Activated naive CD8-positive, alpha-beta T cell treated with anti-CD3 and anti-CD28 coated beads, Interleukin-2, amount 10 ng/mL, durations not matched to agents 7 days and 5 days (primary cell): ENCODE measurements at regions not wholly inside any gene's neighbourhood (a gene's known extent, or its start where the extent isn't known, plus 50 kb on each side); places are given as distances from the start of the nearest gene placed in this dataset.
"Not testable (repeated sequence)": the region's sequence is repeated elsewhere in the genome, so short reads cannot be mapped to it uniquely, and the experiment has no call there.

Source experiments
- ATAC-seq: fragments of 150-1000 bp; cut with Tn5 transposase; one replicate; pipeline ENCODE4 v1.10.0; 2021; ENCODE audit warnings: low read depth, moderate library complexity
- POLR2A ChIA-PET: fragments of 350-600 bp; sonication (Branson Sonifier 250); formaldehyde crosslinking; loops from one replicate; lab custom pipeline; 2021; ENCODE audit warnings: antibody characterized with exemption; lab: Charles Lee
- DNase-seq: peaks from one replicate; pipeline ENCODE4 v3.0.0; 2021
- H3K27ac Mint-ChIP-seq: one replicate; pipeline ENCODE4 v1.8.0; 2022; ENCODE audit warnings: mild to moderate bottlenecking, mixed read lengths
- H3K27me3 Mint-ChIP-seq: one replicate; pipeline ENCODE4 v1.8.0; 2022; ENCODE audit warnings: mild to moderate bottlenecking, moderate library complexity, mixed read lengths
- H3K36me3 Mint-ChIP-seq: one replicate; pipeline ENCODE4 v1.8.0; 2021; ENCODE audit warnings: mild to moderate bottlenecking, mixed read lengths
- H3K4me1 Mint-ChIP-seq: one replicate; pipeline ENCODE4 v1.8.0; 2021; ENCODE audit warnings: mixed read lengths
- H3K4me3 Mint-ChIP-seq: one replicate; pipeline ENCODE4 v1.8.0; 2022; ENCODE audit warnings: mild to moderate bottlenecking, moderate library complexity, mixed read lengths
- H3K9me3 Mint-ChIP-seq: one replicate; pipeline ENCODE4 v1.8.0; 2021; ENCODE audit warnings: mixed read lengths

GRCh38 chr3:102348904-102349303, 85.9 kb upstream of the ZPLD1 start:
- ATAC-seq, result no peak
- Mint-ChIP-seq H3K9me3 (no peaks in the 10 kb centered on the region), H3K27me3 (peaks cover 6% of the 10 kb centered on the region), H3K36me3 (no peaks in the 10 kb centered on the region), H3K4me1 (no peaks in the 10 kb centered on the region), H3K4me3 (no peak overlapping the region), H3K27ac (no peak overlapping the region)
- no peak for DNase-seq
- POLR2A ChIA-PET, result no interaction called here

GRCh38 chr3:102353148-102353547, 81.7 kb upstream of the ZPLD1 start:
- no peaks in the 10 kb centered on the region for H3K36me3 Mint-ChIP-seq
- H3K4me3 Mint-ChIP-seq, result no peak overlapping the region
- no peaks in the 10 kb centered on the region for H3K9me3 Mint-ChIP-seq
- no peak for DNase-seq
- no peaks in the 10 kb centered on the region for H3K27me3 Mint-ChIP-seq
- no peaks in the 10 kb centered on the region for H3K4me1 Mint-ChIP-seq
- POLR2A ChIA-PET, result no interaction called here
- no peak overlapping the region for H3K27ac Mint-ChIP-seq
- ATAC-seq, result no peak

- H3K36me3 Mint-ChIP-seq, result no peaks in the 10 kb centered on the region
- no peaks in the 10 kb centered on the region for H3K4me1 Mint-ChIP-seq
Measured at GRCh38 chr3:102353805-102354204, 81.0 kb upstream of the ZPLD1 start.

GRCh38 chr3:102354818-102355515, 79.8 kb upstream of the ZPLD1 start:
- DNase-seq (no peak), ATAC-seq (no peak)
- H3K4me3 Mint-ChIP-seq, result no peak overlapping the region
- H3K4me1 Mint-ChIP-seq, result no peaks in the 10 kb centered on the region
- no peaks in the 10 kb centered on the region for H3K9me3 Mint-ChIP-seq
- POLR2A ChIA-PET, result no interaction called here
- peaks cover 6% of the 10 kb centered on the region for H3K27me3 Mint-ChIP-seq
- H3K27ac Mint-ChIP-seq, result no peak overlapping the region
- no peaks in the 10 kb centered on the region for H3K36me3 Mint-ChIP-seq

More at GRCh38 chr3:102353805-102354204, 81.0 kb upstream of the ZPLD1 start:
- Mint-ChIP-seq H3K9me3 (no peaks in the 10 kb centered on the region), H3K4me3 (no peak overlapping the region), H3K27me3 (peaks cover 1% of the 10 kb centered on the region), H3K27ac (no peak overlapping the region)
- ATAC-seq (no peak), DNase-seq (no peak)
- POLR2A ChIA-PET, result no interaction called here

- H3K36me3 Mint-ChIP-seq, result no peaks in the 10 kb centered on the region
- H3K27me3 Mint-ChIP-seq, result peaks cover 6% of the 10 kb centered on the region
- H3K9me3 Mint-ChIP-seq, result no peaks in the 10 kb centered on the region
- POLR2A ChIA-PET, result no interaction called here
- DNase-seq (no peak), ATAC-seq (no peak)
- no peaks in the 10 kb centered on the region for H3K4me1 Mint-ChIP-seq
- no peak overlapping the region for H3K4me3 Mint-ChIP-seq
- no peak overlapping the region for H3K27ac Mint-ChIP-seq
Measured at GRCh38 chr3:102356506-102356905, 78.3 kb upstream of the ZPLD1 start.

- H3K27me3 Mint-ChIP-seq, H3K27ac Mint-ChIP-seq, DNase-seq, H3K9me3 Mint-ChIP-seq, H3K4me1 Mint-ChIP-seq, H3K4me3 Mint-ChIP-seq, H3K36me3 Mint-ChIP-seq, ATAC-seq, POLR2A ChIA-PET: not testable (repeated sequence)
Measured at GRCh38 chr3:102357313-102357712, 77.5 kb upstream of the ZPLD1 start.

GRCh38 chr3:102360183-102360860, 74.5 kb upstream of the ZPLD1 start:
- Mint-ChIP-seq H3K4me3 (no peak overlapping the region), H3K9me3 (peaks cover 4% of the 10 kb centered on the region), H3K27me3 (peaks cover 6% of the 10 kb centered on the region), H3K4me1 (no peaks in the 10 kb centered on the region), H3K36me3 (no peaks in the 10 kb centered on the region), H3K27ac (no peak overlapping the region)
- POLR2A ChIA-PET, result no interaction called here
- ATAC-seq, result no peak
- no peak for DNase-seq

GRCh38 chr3:102361101-102361500, 73.7 kb upstream of the ZPLD1 start:
- no peak overlapping the region for H3K27ac Mint-ChIP-seq
- DNase-seq, result no peak
- H3K9me3 Mint-ChIP-seq, result peaks cover 4% of the 10 kb centered on the region
- H3K27me3 Mint-ChIP-seq, result peaks cover 6% of the 10 kb centered on the region
- no peaks in the 10 kb centered on the region for H3K4me1 Mint-ChIP-seq
- POLR2A ChIA-PET, result no interaction called here
- H3K4me3 Mint-ChIP-seq, result no peak overlapping the region
- no peaks in the 10 kb centered on the region for H3K36me3 Mint-ChIP-seq
- ATAC-seq, result no peak

GRCh38 chr3:102366116-102366515, 68.7 kb upstream of the ZPLD1 start:
- H3K4me1 Mint-ChIP-seq, H3K27ac Mint-ChIP-seq, H3K4me3 Mint-ChIP-seq, DNase-seq, POLR2A ChIA-PET, H3K9me3 Mint-ChIP-seq, ATAC-seq, H3K36me3 Mint-ChIP-seq, H3K27me3 Mint-ChIP-seq: not testable (repeated sequence)

- Mint-ChIP-seq H3K4me1 (no peaks in the 10 kb centered on the region), H3K27me3 (peaks cover 2% of the 10 kb centered on the region), H3K27ac (no peak overlapping the region), H3K36me3 (no peaks in the 10 kb centered on the region), H3K9me3 (no peaks in the 10 kb centered on the region), H3K4me3 (no peak overlapping the region)
- ATAC-seq (peak; percentile 62), DNase-seq (no peak)
- POLR2A ChIA-PET, result interaction anchor here (0.6 kb wide), 1 partner anchor 699 kb away, joined by 3 read pairs; no protein-coding TSS in a partner anchor
Measured at GRCh38 chr3:102374863-102375634, 59.8 kb upstream of the ZPLD1 start.

- POLR2A ChIA-PET, result no interaction called here
- no peak for ATAC-seq
- H3K27me3 Mint-ChIP-seq, result peaks cover 2% of the 10 kb centered on the region
- H3K4me1 Mint-ChIP-seq, result no peaks in the 10 kb centered on the region
- no peak for DNase-seq
- no peak overlapping the region for H3K27ac Mint-ChIP-seq
- no peaks in the 10 kb centered on the region for H3K36me3 Mint-ChIP-seq
- no peak overlapping the region for H3K4me3 Mint-ChIP-seq
- H3K9me3 Mint-ChIP-seq, result no peaks in the 10 kb centered on the region
Measured at GRCh38 chr3:102378216-102378615, 56.6 kb upstream of the ZPLD1 start.

GRCh38 chr3:102382201-102382600, 52.6 kb upstream of the ZPLD1 start:
- DNase-seq, POLR2A ChIA-PET, ATAC-seq, H3K27ac Mint-ChIP-seq, H3K36me3 Mint-ChIP-seq, H3K9me3 Mint-ChIP-seq, H3K4me3 Mint-ChIP-seq, H3K27me3 Mint-ChIP-seq, H3K4me1 Mint-ChIP-seq: not testable (repeated sequence)
